ENCODE measurements at regions not wholly inside any gene's neighbourhood (a gene's known extent, or its start where the extent isn't known, plus 50 kb on each side); places are given as distances from the start of the nearest gene placed in this dataset.

- TF ChIP-seq, protein P1, sequence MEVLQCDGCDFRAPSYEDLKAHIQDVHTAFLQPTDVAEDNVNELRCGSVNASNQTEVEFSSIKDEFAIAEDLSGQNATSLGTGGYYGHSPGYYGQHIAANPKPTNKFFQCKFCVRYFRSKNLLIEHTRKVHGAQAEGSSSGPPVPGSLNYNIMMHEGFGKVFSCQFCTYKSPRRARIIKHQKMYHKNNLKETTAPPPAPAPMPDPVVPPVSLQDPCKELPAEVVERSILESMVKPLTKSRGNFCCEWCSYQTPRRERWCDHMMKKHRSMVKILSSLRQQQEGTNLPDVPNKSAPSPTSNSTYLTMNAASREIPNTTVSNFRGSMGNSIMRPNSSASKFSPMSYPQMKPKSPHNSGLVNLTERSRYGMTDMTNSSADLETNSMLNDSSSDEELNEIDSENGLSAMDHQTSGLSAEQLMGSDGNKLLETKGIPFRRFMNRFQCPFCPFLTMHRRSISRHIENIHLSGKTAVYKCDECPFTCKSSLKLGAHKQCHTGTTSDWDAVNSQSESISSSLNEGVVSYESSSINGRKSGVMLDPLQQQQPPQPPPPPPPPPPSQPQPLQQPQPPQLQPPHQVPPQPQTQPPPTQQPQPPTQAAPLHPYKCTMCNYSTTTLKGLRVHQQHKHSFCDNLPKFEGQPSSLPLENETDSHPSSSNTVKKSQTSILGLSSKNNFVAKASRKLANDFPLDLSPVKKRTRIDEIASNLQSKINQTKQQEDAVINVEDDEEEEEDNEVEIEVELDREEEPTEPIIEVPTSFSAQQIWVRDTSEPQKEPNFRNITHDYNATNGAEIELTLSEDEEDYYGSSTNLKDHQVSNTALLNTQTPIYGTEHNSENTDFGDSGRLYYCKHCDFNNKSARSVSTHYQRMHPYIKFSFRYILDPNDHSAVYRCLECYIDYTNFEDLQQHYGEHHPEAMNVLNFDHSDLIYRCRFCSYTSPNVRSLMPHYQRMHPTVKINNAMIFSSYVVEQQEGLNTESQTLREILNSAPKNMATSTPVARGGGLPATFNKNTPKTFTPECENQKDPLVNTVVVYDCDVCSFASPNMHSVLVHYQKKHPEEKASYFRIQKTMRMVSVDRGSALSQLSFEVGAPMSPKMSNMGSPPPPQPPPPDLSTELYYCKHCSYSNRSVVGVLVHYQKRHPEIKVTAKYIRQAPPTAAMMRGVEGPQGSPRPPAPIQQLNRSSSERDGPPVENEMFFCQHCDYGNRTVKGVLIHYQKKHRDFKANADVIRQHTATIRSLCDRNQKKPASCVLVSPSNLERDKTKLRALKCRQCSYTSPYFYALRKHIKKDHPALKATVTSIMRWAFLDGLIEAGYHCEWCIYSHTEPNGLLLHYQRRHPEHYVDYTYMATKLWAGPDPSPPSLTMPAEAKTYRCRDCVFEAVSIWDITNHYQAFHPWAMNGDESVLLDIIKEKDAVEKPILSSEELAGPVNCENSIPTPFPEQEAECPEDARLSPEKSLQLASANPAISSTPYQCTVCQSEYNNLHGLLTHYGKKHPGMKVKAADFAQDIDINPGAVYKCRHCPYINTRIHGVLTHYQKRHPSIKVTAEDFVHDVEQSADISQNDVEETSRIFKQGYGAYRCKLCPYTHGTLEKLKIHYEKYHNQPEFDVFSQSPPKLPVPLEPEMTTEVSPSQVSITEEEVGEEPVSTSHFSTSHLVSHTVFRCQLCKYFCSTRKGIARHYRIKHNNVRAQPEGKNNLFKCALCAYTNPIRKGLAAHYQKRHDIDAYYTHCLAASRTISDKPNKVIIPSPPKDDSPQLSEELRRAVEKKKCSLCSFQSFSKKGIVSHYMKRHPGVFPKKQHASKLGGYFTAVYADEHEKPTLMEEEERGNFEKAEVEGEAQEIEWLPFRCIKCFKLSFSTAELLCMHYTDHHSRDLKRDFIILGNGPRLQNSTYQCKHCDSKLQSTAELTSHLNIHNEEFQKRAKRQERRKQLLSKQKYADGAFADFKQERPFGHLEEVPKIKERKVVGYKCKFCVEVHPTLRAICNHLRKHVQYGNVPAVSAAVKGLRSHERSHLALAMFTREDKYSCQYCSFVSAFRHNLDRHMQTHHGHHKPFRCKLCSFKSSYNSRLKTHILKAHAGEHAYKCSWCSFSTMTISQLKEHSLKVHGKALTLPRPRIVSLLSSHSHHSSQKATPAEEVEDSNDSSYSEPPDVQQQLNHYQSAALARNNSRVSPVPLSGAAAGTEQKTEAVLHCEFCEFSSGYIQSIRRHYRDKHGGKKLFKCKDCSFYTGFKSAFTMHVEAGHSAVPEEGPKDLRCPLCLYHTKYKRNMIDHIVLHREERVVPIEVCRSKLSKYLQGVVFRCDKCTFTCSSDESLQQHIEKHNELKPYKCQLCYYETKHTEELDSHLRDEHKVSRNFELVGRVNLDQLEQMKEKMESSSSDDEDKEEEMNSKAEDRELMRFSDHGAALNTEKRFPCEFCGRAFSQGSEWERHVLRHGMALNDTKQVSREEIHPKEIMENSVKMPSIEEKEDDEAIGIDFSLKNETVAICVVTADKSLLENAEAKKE (CRISPR knock-in tag; IDR thresholded peaks at IDR 0.05): no peak
- no peak for TF ChIP-seq ZNF114 (CRISPR knock-in tag; IDR thresholded peaks at IDR 0.05)
These were observed 500.9 kb downstream of the NPHP4 start (continued) for GRCh38 chr1:5491207-5491904.

GRCh38 chr1:5490635-5491034, 501.6 kb downstream of the NPHP4 start:
- Histone ChIP-seq H2AFZ (no peak overlapping the region), H3K36me3 (ENCODE audit: insufficient read depth) (no peaks in the 10 kb centered on the region; the same call in 1 of the 2 replicates), H3K9me2 (ENCODE audit: insufficient read depth) (no peaks in the 10 kb centered on the region), H3F3A (replicated peaks; ENCODE audit: low read depth) (no peaks in the 10 kb centered on the region), H3K27me3 (ENCODE audit: insufficient read depth) (no peaks in the 10 kb centered on the region), H3K27ac (ENCODE audit: low read depth) (no peak overlapping the region), H4K20me1 (replicated peaks; ENCODE audit: insufficient read depth) (no peaks in the 10 kb centered on the region), H3K4me2 (no peak overlapping the region), H3K4me1 (ENCODE audit: insufficient read depth) (no peaks in the 10 kb centered on the region), H3K79me2 (replicated peaks; ENCODE audit: insufficient read depth) (no peaks in the 10 kb centered on the region), H3K4me3 (no peak overlapping the region)
- no peaks in the 10 kb centered on the region for H3K36me3 Mint-ChIP-seq (ENCODE audit: low read depth)
- DNase-seq (ENCODE audit: low spot score): no peak
- 0 out of 3 replicates have a peak, but pooled peaks cover 3% of the 10 kb centered on the region for H3K4me1 Mint-ChIP-seq
- H3K4me3 Mint-ChIP-seq: no peak overlapping the region
- H3K27me3 Mint-ChIP-seq (ENCODE audit: insufficient read depth, low read depth, poor library complexity): no peaks in the 10 kb centered on the region
- H3K27ac Mint-ChIP-seq: no peak overlapping the region
- H3K9me3 Mint-ChIP-seq: no peaks in the 10 kb centered on the region
- no peak for ATAC-seq
- TF ChIP-seq STAT1 (IDR thresholded peaks at IDR 0.05; ENCODE audit: unreplicated experiment): no peak
- TF ChIP-seq ZNF331 (CRISPR knock-in tag; IDR thresholded peaks at IDR 0.05; ENCODE audit: low read depth): no peak
- TF ChIP-seq, protein P1 (CRISPR knock-in tag; IDR thresholded peaks at IDR 0.05): no peak
- no peak for TF ChIP-seq EZH2 (IDR thresholded peaks at IDR 0.05; ENCODE audit: low read depth, unreplicated experiment)
